SJCRH30 (cell line): ENCODE measurements at regions not wholly inside any gene's neighbourhood (a gene's known extent, or its start where the extent isn't known, plus 50 kb on each side); places are given as distances from the start of the nearest gene placed in this dataset.

ENCODE experiments used
- DNase-seq, 2 experiments: peaks; one replicate each; pipeline ENCODE4 v3.0.0-alpha.2; 2015 to 2020
- H3K27ac ChIP-seq: fragments of 250-450 bp; sonication (Bioruptor Pico); 2 replicates; pipeline ENCODE4 v1.5.1; 2020; ENCODE audit warnings: mild to moderate bottlenecking, moderate library complexity
- H3K27me3 ChIP-seq: fragments of 250-450 bp; sonication (Bioruptor Pico); 2 replicates; pipeline ENCODE4 v1.5.1; 2020; ENCODE audit warnings: mild to moderate bottlenecking, moderate library complexity
- H3K36me3 ChIP-seq: fragments of 250-450 bp; sonication (Bioruptor Pico); 2 replicates; pipeline ENCODE4 v1.5.1; 2020; ENCODE audit warnings: mild to moderate bottlenecking, moderate library complexity
- H3K4me1 ChIP-seq: fragments of 250-450 bp; sonication (Bioruptor Pico); 2 replicates; pipeline ENCODE4 v1.5.1; 2020; ENCODE audit warnings: mild to moderate bottlenecking, moderate library complexity
- H3K4me3 ChIP-seq: fragments of 250-450 bp; sonication (Bioruptor Pico); 2 replicates; pipeline ENCODE4 v1.5.1; 2020; ENCODE audit warnings: mild to moderate bottlenecking, moderate library complexity
- H3K9me3 ChIP-seq: fragments of 250-450 bp; sonication (Bioruptor Pico); replicated peaks from 2 replicates; pipeline ENCODE4 v1.5.1; 2020; ENCODE audit warnings: mild to moderate bottlenecking, moderate library complexity

GRCh38 chr3:78154521-78155186 is 1114.8 kb downstream of the ROBO2 start:
- Histone ChIP-seq H3K27ac (no peak overlapping the region), H3K9me3 (no peaks in the 10 kb centered on the region), H3K4me1 (no peaks in the 10 kb centered on the region), H3K36me3 (no peaks in the 10 kb centered on the region), H3K27me3 (no peaks in the 10 kb centered on the region), H3K4me3 (no peak overlapping the region)
- peak in 1 of 2 experiments; percentile 5 for DNase-seq

DNA sequence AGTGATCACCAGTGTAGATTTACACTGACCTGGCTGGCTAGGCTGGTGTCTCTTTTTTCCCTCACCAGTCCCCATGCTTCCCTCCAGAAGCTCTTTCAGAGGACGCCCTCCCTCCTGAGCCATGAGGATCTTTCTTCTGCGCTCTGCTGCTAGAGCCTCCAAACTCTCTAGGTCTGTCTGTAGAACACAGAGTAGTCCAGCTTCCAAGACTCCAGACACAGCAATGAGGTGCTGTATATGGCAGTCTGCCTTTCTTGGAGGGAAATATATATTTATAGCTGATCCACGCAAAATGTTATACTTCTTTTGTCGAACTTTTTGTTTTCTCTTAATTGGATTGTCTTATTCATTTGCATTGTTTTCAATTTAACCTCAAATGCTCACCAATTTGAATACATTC is 1121.8 kb downstream of the ROBO2 start:
- no peaks in the 10 kb centered on the region for H3K9me3 ChIP-seq
- H3K36me3 ChIP-seq, result no peaks in the 10 kb centered on the region
- no peak for DNase-seq
- H3K27me3 ChIP-seq, result no peaks in the 10 kb centered on the region
- H3K27ac ChIP-seq, result no peak overlapping the region
- H3K4me1 ChIP-seq, result no peaks in the 10 kb centered on the region
- H3K4me3 ChIP-seq, result no peak overlapping the region

DNA sequence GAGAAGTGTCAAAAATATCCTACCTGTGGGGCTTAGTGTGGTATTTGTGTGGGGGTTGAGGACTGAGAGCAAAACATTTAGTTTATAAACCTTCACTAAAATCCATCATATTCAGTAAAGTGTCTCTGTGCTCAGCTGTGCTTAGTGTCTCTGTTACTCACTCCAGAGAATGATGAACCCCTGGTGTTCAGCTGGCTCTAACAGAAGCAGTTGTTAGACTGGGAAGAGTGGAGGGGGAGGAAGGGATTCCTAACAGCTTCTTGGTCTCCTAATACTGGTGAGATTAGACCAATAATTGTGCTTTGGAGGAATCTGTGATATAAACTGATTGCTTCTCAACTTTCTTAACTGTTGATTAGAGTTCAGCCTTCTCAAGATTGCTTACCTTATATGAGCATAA is 1123.5 kb downstream of the ROBO2 start:
- no peaks in the 10 kb centered on the region for H3K9me3 ChIP-seq
- H3K4me3 ChIP-seq, result no peak overlapping the region
- peak in 1 of 2 experiments; percentile 12 for DNase-seq
- no peaks in the 10 kb centered on the region for H3K36me3 ChIP-seq
- no peak overlapping the region for H3K27ac ChIP-seq
- H3K27me3 ChIP-seq, result no peaks in the 10 kb centered on the region
- no peaks in the 10 kb centered on the region for H3K4me1 ChIP-seq

GRCh38 chr3:78165876-78166275 is 1126.0 kb downstream of the ROBO2 start:
- no peak for DNase-seq
- no peaks in the 10 kb centered on the region for H3K4me1 ChIP-seq

DNA sequence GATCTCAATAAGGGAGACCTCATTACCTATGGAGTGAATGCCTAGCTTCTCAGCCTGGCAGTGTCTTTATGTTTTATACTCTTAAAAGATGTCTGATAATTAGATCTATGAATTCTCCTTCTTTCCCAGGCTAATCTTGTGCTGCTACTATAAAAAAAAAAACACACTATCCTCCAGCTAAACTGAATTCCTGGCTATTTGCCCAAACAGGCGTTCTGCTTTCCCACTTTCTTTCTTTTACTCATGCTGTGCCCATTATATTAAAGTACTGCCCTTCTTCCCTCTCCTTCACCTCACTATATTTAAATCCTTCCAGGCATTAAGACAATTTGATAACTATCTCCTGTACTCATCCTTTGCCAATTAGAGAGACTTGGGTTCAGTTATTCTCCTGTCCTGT is 1134.9 kb downstream of the ROBO2 start:
- H3K27me3 ChIP-seq, result no peaks in the 10 kb centered on the region
- no peak overlapping the region for H3K27ac ChIP-seq
- no peaks in the 10 kb centered on the region for H3K36me3 ChIP-seq
- no peaks in the 10 kb centered on the region for H3K9me3 ChIP-seq
- no peak overlapping the region for H3K4me3 ChIP-seq
- H3K4me1 ChIP-seq, result no peaks in the 10 kb centered on the region
- DNase-seq, result no peak

More at GRCh38 chr3:78165876-78166275, 1126.0 kb downstream of the ROBO2 start:
- Histone ChIP-seq H3K27me3 (no peaks in the 10 kb centered on the region), H3K9me3 (no peaks in the 10 kb centered on the region), H3K27ac (no peak overlapping the region), H3K4me3 (no peak overlapping the region), H3K36me3 (no peaks in the 10 kb centered on the region)

DNA sequence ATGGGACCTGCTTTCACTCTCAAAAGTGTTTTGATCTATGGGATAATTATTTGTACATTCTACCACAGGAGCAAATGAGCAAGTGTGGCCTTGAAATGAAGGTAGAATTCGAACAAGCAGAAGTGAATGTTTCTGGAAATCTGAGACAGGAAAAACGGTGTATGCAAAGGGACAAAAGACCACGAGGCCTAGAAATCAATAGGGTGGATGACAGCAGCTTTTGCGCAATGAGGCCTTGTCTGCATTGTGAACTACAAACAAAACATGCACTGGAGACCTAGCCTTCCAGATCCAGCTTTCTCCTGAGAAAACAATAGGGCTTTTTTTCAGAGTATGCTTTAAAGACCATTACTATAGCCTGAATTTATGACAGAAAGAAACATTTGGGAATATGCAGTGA is 1137.0 kb downstream of the ROBO2 start:
- no peaks in the 10 kb centered on the region for H3K9me3 ChIP-seq
- no peaks in the 10 kb centered on the region for H3K4me1 ChIP-seq
- no peak overlapping the region for H3K4me3 ChIP-seq
- no peaks in the 10 kb centered on the region for H3K36me3 ChIP-seq
- H3K27ac ChIP-seq, result no peak overlapping the region
- no peak for DNase-seq
- no peaks in the 10 kb centered on the region for H3K27me3 ChIP-seq

DNA sequence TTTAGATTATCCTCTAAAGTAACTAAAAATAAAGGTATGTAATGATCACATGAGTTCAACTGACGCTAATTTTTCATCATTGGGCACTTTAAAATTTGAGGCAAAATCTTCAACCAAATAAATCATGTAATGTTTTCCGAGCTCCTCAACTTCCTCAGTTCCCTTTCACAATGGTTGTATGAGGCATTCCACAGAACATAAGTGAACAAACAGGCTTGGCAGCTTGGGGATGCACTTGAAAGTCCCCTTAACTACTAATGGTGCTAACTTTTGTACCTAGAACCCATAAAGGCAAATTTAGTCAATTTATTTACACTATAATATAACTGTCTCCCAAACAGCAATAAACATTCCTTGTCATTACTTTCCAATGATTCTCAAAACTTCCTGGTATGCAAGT is 1137.9 kb downstream of the ROBO2 start:
- H3K27me3 ChIP-seq, result no peaks in the 10 kb centered on the region
- H3K4me3 ChIP-seq, result no peak overlapping the region
- no peak for DNase-seq
- no peaks in the 10 kb centered on the region for H3K36me3 ChIP-seq
- no peak overlapping the region for H3K27ac ChIP-seq
- no peaks in the 10 kb centered on the region for H3K9me3 ChIP-seq
- no peaks in the 10 kb centered on the region for H3K4me1 ChIP-seq

- no peak for DNase-seq
- H3K4me1 ChIP-seq, result no peaks in the 10 kb centered on the region
- no peaks in the 10 kb centered on the region for H3K9me3 ChIP-seq
These were observed 1138.3 kb downstream of the ROBO2 start for GRCh38 chr3:78178209-78178608.

DNA sequence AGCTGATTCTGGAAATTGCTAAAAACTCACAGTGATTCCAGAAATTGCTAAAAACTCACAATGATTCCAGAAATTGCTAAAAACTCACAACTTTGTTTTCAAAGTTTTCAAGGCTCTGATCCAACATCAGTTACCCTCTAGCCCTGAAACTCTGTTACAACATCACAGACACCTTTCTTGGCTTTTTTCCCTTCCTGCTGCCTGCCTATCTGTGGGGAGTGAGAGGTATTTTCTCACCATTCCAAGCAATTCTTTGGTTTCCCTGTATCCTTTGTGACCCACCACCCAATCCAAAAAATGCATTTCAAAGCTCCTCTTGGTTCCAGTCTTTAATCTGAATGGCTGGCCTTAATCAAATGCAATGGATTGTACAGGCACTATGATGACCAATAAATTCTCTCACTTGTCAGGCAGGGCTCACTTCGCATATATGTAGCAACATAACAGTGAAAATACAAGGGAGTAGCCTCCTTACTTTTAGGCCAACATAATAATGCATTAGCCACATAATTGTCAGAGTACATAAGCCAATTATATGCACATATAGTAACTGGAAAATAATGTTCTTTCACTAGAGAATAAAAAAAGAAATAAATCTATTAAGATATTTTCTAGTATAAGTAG is 1139.0 kb downstream of the ROBO2 start:
- DNase-seq, result no peak
- no peaks in the 10 kb centered on the region for H3K36me3 ChIP-seq
- H3K4me3 ChIP-seq, result no peak overlapping the region
- no peaks in the 10 kb centered on the region for H3K4me1 ChIP-seq
- no peak overlapping the region for H3K27ac ChIP-seq
- no peaks in the 10 kb centered on the region for H3K27me3 ChIP-seq
- H3K9me3 ChIP-seq, result no peaks in the 10 kb centered on the region

More at GRCh38 chr3:78178209-78178608, 1138.3 kb downstream of the ROBO2 start:
- Histone ChIP-seq H3K27ac (no peak overlapping the region), H3K36me3 (no peaks in the 10 kb centered on the region), H3K4me3 (no peak overlapping the region), H3K27me3 (no peaks in the 10 kb centered on the region)

DNA sequence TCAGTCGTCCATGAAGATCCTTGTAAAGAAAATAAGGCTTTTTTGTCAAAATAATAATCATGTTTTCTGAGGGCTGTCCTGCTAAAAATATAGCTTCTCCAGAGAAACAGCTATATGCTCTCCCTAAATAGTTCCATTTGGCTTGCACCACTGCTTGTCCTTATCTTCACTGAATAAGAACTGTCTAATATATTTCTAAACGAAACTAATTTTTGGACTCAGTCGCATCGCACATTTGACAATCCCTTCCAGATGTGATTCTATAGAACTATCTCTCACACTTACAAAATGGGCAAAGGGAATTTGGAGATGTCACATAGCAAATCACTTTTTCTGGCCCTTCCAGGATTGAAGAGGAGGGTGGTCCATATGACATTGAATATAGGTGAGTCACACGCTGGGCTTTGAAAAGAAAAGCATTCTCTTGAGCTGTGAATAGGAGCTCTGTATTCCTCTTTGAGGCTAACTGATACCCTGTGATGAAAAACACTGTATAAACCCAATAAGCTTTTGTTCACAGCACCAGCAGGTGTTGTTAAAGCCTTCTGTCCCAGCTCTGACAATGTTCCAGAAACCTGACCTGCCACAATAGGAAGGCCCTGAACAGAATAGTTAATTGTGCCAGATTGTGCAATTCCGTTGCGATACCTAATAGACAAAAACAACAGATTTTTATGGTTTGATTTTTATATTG is 1144.2 kb downstream of the ROBO2 start:
- no peak overlapping the region for H3K27ac ChIP-seq
- DNase-seq, result peak in 1 of 2 experiments; percentile 22
- H3K4me3 ChIP-seq, result no peak overlapping the region
- no peaks in the 10 kb centered on the region for H3K9me3 ChIP-seq
- H3K27me3 ChIP-seq, result no peaks in the 10 kb centered on the region
- H3K4me1 ChIP-seq, result no peaks in the 10 kb centered on the region
- H3K36me3 ChIP-seq, result no peaks in the 10 kb centered on the region

- Histone ChIP-seq H3K27ac (no peak overlapping the region), H3K4me3 (no peak overlapping the region), H3K27me3 (no peaks in the 10 kb centered on the region), H3K36me3 (no peaks in the 10 kb centered on the region), H3K4me1 (no peaks in the 10 kb centered on the region), H3K9me3 (no peaks in the 10 kb centered on the region)
- no peak for DNase-seq
These were observed 1146.5 kb downstream of the ROBO2 start for GRCh38 chr3:78186404-78186803.

DNA sequence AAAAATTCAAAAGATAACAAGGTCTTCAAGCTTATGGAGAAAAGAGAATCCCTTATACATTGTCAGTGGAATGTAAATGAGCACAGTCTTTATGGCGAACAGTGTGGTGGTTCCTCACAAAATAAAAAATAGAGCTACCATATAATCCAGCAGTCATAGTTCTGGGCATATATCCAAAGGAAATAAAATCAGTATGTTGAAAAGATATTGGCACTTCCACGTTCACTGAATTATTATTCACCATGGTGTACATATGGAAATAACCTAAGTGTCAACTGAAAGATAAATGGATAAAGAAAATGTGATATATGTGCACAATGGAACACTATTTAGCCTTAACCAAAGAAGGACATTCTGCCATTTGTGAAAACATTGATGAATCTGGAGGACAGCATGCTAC is 1161.2 kb downstream of the ROBO2 start:
- no peak overlapping the region for H3K4me3 ChIP-seq
- H3K27me3 ChIP-seq, result no peaks in the 10 kb centered on the region
- no peaks in the 10 kb centered on the region for H3K36me3 ChIP-seq
- H3K27ac ChIP-seq, result no peak overlapping the region
- no peaks in the 10 kb centered on the region for H3K9me3 ChIP-seq
- H3K4me1 ChIP-seq, result peaks cover 8% of the 10 kb centered on the region; the same call in 1 of the 2 replicates
- no peak for DNase-seq

DNA sequence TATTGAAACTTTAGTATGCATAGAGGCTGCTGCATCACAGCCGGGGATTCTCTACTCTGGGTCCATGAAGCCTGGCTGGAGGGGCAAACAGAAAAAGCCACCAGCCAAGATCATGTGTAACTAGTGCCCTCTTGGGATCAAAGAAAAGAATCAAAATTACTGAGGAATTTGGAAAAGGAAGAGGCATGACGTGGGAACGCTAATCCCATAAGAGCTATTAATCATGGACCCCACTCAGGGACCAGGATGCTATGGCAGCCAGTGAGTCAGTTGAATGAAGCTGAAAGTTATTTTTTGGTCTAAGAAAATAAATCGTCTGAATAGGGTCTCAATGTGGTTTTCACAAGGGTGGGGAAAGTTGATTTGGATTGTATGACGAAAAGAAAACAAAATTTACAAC is 1165.1 kb downstream of the ROBO2 start:
- Histone ChIP-seq H3K4me3 (0 out of 2 replicates have a peak overlapping the region, but pooled peaks have one; percentile 3), H3K36me3 (no peaks in the 10 kb centered on the region)

DNA sequence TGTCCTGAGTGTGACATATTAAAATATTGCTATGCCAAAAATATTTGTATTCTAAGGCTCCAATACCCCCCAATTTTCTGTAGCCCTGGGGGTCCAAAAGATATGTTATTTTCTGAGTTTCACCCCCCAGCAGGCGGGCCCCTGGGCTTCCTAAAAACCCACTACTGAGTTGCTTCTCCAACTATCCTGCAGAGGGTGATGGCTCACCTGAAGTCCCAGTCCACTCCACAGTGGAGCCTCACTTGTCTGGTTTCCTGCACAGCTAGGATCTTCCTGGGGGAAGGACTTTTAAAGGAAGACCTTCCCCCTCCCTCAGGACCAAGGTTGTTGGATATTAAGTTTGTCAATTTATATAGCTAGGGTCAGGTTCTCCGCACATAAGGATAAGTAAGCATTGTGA is 1181.4 kb downstream of the ROBO2 start:
- no peak for DNase-seq
- no peaks in the 10 kb centered on the region for H3K36me3 ChIP-seq
- no peak overlapping the region for H3K4me3 ChIP-seq
- H3K4me1 ChIP-seq, result no peaks in the 10 kb centered on the region
- H3K27me3 ChIP-seq, result no peaks in the 10 kb centered on the region
- no peak overlapping the region for H3K27ac ChIP-seq
- no peaks in the 10 kb centered on the region for H3K9me3 ChIP-seq

More for the DNA sequence above, 1165.1 kb downstream of the ROBO2 start:
- H3K27ac ChIP-seq, result no peak overlapping the region
- H3K27me3 ChIP-seq, result no peaks in the 10 kb centered on the region
- peaks cover 8% of the 10 kb centered on the region; the same call in 1 of the 2 replicates for H3K4me1 ChIP-seq
- no peaks in the 10 kb centered on the region for H3K9me3 ChIP-seq
- DNase-seq, result peak; percentile 45 to 71

DNA sequence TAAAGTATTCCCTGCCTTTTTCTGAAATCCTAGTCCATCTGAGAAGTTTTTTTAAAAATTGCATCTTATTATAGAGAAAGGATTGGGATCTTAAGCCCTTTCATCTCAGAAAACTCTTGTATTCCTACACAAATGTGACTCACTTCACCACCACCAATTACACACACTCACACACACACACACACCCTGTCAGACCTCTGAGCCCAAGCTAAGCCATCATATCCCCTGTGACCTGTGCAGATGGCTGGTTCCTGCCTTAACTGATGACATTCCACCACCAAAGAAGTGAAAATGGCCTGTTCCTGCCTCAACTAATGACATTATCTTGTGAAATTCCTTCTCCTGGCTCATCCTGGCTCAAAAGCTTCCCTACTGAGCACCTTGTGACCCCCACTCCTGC is 1181.9 kb downstream of the ROBO2 start:
- Histone ChIP-seq H3K36me3 (no peaks in the 10 kb centered on the region), H3K4me3 (no peak overlapping the region), H3K4me1 (no peaks in the 10 kb centered on the region), H3K27me3 (no peaks in the 10 kb centered on the region), H3K27ac (no peak overlapping the region), H3K9me3 (no peaks in the 10 kb centered on the region)
- no peak for DNase-seq
